Mononuclear cell (primary cell): ENCODE measurements at regions not wholly inside any gene's neighbourhood (a gene's known extent, or its start where the extent isn't known, plus 50 kb on each side); places are given as distances from the start of the nearest gene placed in this dataset.

ENCODE experiments used
- H3K27me3 ChIP-seq: 2 replicates; pipeline ENCODE4 v1.6.0; 2011; ENCODE audit warnings: low read length, control low read depth; ENCODE audit not compliant: insufficient read depth
- H3K4me1 ChIP-seq: 2 replicates; pipeline ENCODE4 v1.5.1; 2011; ENCODE audit warnings: mild to moderate bottlenecking, low read length, control low read depth; ENCODE audit not compliant: insufficient read depth
- H3K4me3 ChIP-seq: 2 replicates; pipeline ENCODE4 v1.5.1; 2011; ENCODE audit warnings: mild to moderate bottlenecking, low read length, moderate library complexity
- H3K9me3 ChIP-seq: 2 replicates; pipeline ENCODE4 v1.5.1; 2011; ENCODE audit warnings: low read depth, mild to moderate bottlenecking, control low read depth, low read length

DNA sequence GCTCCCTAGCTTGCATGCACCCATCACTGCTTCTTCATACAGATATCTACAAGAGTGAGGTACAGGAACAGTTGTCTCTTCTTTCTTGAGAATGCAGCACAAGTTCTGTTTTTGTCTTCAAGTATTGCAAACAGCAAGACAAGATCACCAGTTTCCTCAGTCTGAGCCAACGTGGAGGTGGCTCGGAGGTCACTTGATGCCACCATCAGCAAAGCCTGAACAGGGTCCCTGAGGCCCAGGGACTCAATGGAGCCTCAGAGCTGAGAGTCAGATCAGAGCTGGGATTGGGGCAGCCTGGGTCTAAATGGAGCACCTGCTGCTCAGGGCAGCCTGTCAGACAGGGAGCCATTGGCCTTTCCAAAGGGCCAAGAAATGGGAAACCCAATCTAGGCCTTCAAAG, 290.7 kb upstream of the ID2 start:
- no peaks in the 10 kb centered on the region for H3K9me3 ChIP-seq
- no peaks in the 10 kb centered on the region for H3K27me3 ChIP-seq
- peaks cover 42% of the 10 kb centered on the region for H3K4me1 ChIP-seq
- no peak overlapping the region for H3K4me3 ChIP-seq

DNA sequence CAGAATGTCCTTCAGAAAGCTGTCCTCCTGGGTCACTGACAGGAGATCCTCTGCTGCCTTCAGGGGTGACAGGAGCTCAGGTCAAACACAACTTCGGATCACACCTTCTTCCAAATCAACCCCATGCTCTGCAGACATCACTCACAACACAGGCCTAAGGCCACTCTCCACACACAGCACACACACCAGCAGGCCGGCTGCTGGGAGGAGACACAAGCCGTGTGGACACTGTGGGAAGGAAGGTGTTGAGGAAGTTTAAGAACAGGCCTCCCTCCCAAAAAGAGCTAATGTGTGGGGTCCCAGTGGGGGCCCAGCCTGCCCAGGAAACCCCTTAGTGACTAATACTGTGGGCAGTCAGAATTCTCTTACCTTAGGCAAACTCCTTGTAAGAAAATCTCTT, 290.3 kb upstream of the ID2 start:
- no peaks in the 10 kb centered on the region for H3K27me3 ChIP-seq
- peaks cover 43% of the 10 kb centered on the region for H3K4me1 ChIP-seq
- H3K9me3 ChIP-seq: no peaks in the 10 kb centered on the region
- H3K4me3 ChIP-seq: no peak overlapping the region

DNA sequence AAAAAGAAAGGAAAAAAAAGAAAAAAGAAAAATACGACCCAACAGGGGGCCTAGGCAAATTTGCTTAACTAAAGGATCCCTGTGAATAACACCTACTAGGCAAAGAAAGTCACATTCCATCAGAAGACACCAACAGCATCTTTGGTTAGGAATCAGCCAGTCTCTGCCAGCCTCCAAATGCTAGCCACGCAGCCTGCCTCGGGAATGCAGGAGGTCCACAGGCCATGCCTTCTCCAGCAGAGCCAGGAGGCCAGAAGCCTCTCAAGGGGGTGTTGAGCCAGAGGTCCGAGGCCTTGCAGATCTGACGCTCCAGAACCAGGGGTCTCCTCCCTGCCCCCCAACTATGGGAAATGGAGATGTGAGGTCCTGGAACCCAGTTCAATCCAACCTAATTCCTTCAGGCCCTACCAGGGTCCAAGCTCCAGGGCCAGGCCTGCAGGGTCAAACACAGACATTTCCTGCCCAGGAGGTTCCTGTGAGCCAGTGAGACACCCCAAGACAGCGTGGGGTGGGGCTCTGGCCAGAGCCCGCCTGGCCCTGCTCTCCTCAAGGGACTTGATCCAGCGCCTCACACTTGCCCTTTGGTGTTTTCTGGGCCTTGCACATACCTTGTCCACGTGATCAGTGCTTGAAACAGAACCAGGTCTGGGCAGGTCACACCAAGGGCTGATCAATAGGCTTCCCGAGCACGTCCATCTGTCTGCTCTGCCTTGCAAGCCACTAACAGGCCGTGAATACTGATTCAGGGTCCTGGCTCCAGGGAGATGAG, 289.6 kb upstream of the ID2 start:
- Histone ChIP-seq H3K4me1 (peaks cover 43% of the 10 kb centered on the region), H3K9me3 (no peaks in the 10 kb centered on the region), H3K4me3 (no peak overlapping the region), H3K27me3 (no peaks in the 10 kb centered on the region)

DNA sequence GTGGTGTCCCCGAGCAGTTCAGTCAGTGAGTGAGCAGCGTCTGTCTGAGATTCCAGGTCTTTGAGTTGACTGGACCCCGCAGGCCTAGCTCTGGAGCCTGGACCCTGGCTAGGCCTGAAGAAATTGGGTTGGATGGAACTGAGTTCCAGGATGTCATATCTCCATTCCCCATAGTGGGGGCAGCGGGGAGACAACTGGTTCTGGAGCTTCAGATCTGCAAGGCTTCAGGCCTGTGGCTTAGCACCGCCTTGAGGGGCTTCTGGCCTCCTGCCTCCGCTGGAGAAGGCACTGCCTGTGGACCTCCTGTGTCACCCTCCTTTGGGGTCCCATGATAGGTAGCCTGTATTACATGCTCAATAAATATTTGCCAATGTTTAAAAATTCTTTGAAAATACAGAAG, 288.4 kb upstream of the ID2 start:
- no peaks in the 10 kb centered on the region for H3K9me3 ChIP-seq
- H3K4me3 ChIP-seq: no peak overlapping the region
- H3K4me1 ChIP-seq: peaks cover 43% of the 10 kb centered on the region
- no peaks in the 10 kb centered on the region for H3K27me3 ChIP-seq

DNA sequence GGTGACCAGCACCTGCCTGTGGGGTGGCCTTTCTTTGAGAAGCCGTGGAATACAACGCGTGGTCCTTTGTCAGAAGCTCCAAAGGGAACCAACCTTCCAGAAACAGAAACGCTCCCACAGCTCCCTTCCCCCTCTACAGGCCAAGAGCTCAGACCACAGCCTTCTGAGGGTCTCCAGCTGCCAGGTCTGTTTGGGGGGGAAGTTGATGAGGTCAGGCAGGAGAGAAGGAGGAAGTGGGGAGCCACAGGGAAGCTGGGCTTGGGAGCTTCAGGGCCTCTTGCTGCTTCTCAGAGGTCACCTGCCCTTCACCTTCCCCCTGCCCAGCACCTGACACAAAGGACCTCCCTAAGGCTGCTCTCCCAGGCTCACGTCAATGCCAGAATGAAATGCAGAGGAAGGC, 287.7 kb upstream of the ID2 start:
- H3K4me3 ChIP-seq: no peak overlapping the region
- no peaks in the 10 kb centered on the region for H3K9me3 ChIP-seq
- peaks cover 37% of the 10 kb centered on the region for H3K4me1 ChIP-seq
- no peaks in the 10 kb centered on the region for H3K27me3 ChIP-seq

DNA sequence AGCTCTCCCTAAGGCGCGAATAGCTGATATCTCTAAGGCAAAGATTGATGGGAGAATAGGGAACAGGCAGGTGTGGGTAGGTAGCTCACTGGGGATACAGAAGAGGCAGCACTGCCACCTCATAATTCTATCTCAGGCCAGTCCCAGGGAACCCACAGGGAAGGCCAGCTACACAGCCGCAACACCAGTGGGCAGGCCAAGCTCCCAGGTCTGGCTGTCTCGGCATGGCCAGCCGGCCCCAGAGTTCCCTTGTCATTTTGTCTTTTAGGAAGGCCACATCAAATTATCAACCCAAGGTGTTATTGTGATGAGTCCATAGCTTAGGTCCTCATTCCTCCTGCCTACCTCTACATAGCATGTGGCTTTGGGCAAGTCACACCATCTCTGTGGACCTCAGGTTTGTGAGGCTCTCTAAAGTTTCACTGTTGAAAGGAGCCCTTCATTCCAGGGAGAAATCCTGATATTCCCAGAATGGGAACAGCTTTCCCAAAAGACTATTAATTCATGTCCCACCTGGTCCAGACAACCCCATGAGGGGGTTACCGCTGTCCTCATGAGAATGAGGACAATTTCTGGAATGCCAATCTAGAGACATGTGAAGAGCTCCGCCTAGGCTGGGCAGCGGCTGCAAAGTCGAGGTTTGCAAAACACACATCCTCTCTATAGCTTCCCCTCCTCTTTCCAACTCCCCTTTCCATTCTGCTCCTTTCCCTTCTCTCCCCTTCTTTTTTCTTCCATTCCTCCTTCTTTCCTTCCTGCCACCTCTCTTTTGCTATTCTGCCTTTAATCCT, 287.1 kb upstream of the ID2 start:
- Histone ChIP-seq H3K4me3 (no peak overlapping the region), H3K9me3 (no peaks in the 10 kb centered on the region), H3K27me3 (no peaks in the 10 kb centered on the region), H3K4me1 (peaks cover 31% of the 10 kb centered on the region)

DNA sequence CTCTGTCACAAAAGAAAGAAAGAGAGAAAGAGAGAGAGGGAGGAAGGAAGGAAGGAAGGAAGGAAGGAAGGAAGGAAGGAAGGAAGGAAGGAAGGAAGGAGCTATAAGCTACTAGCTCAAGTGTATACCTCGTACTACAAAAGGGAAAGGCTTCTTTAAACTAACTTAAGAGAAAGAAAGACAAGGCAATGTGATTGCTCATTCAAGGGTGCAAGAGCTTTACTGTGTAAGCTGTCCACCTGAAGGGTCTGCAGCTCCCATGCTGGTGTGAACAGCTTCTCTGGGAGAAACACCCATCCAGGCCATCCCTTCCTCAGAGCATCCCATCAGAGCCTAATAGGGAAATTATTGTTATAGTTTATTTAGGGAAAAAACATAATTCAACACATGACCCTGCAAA, 286.1 kb upstream of the ID2 start:
- Histone ChIP-seq H3K4me1 (peaks cover 27% of the 10 kb centered on the region), H3K4me3 (no peak overlapping the region), H3K27me3 (no peaks in the 10 kb centered on the region), H3K9me3 (no peaks in the 10 kb centered on the region)

DNA sequence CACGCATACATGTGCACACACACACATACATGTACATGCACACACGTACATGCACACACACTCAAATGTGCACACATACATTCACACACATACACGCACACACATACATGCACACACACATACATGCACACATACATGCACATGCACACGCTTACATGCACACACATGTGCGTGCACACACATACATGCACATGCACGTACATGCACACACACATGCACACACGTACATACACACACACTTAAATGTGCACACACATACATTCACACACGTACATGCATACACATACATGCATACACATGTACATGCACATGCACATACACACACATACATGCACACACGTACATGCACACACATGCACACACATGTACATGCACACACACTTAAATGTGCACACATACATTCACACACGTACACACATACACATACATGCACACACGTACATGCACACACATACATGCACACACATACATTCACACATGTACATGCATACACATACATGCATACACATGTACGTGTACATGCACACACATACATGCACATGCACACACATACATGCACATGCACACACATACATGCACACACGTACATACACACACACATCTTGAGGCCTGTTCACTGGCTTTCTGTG, 283.7 kb upstream of the ID2 start:
- Histone ChIP-seq H3K4me3 (no peak overlapping the region), H3K9me3 (no peaks in the 10 kb centered on the region), H3K4me1 (peaks cover 30% of the 10 kb centered on the region), H3K27me3 (no peaks in the 10 kb centered on the region)

DNA sequence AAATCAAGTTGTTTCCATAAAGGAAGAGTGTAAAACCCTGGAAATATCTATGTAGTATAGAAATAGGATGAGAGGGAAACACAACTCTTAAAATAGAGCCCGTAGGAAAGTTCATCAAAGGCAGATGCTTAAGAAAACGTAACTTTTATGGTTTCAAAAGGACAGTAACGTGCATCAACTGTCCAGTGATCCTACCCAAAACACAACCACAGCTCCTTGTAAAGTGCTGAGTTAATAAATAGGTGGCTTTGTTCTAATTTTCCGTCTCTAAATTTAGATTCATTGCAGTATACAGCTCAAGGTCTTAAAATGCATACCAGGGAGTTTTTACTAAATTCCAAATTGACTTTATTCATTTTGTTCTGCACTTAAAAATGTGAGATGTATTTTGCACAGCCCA, 282.1 kb upstream of the ID2 start:
- H3K4me3 ChIP-seq: no peak overlapping the region
- no peaks in the 10 kb centered on the region for H3K9me3 ChIP-seq
- H3K4me1 ChIP-seq: peaks cover 22% of the 10 kb centered on the region
- no peaks in the 10 kb centered on the region for H3K27me3 ChIP-seq

DNA sequence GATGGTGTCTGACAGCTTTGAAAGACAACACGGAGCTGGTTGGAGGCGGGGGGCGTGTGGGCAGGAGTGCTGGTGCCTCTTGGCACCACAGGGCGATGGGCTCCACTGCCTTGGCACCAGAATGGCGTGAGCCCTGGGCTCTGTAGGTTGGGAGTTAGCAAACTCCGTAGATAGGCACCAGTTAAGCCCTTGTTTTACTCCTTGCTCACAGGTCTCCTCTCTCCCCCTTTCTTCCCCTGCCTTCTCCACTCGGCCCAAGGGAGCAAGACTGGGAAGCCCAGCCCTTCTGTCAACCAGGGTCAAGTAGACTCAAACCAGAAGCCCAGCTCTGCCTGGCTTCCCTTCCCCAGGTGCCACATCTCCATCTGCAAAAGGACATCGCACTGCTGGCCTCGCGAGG, 281.7 kb upstream of the ID2 start:
- H3K4me1 ChIP-seq: peaks cover 17% of the 10 kb centered on the region
- no peak overlapping the region for H3K4me3 ChIP-seq
- no peaks in the 10 kb centered on the region for H3K27me3 ChIP-seq
- H3K9me3 ChIP-seq: no peaks in the 10 kb centered on the region

DNA sequence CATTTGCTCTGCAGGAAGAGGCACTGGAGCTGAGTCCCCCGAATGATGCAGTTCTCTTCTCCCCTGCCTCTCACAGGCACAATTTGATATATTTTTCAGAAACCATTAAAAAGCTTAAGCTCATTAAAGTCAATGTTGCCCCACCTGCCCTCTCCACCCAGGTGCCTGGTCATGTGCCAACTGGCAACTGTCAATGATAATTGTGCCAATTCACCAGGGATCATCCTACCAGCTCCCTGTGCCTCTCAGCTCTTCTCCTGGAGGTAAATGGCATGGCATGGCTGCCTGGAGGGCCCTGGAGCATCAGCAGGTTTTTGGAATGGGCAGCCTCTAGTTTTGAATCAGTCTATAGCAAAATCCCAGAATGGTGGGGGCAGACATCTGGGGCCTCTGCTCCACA, 279.6 kb upstream of the ID2 start:
- Histone ChIP-seq H3K27me3 (no peaks in the 10 kb centered on the region), H3K4me3 (no peak overlapping the region), H3K4me1 (peaks cover 7% of the 10 kb centered on the region), H3K9me3 (no peaks in the 10 kb centered on the region)

DNA sequence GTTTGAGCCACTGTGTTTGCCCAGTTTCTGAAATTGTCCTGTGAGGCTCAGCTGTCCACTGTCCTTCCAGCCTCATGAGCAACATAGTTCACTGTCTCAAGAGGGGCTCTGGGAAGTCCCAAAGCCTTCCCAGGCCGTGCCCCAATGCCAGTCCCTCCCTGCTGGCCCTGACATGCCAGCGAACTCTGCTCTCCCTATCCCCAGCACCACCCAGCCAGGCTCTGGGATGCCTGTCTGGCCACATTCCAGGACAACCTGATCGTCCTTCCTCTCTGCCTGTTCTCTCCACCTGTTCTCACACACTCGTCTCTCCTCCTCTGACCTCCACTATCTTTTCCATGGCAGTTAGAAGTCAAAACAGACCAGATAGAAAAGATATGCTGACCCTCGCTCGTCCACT, 278.0 kb upstream of the ID2 start:
- no peak overlapping the region for H3K4me3 ChIP-seq
- no peaks in the 10 kb centered on the region for H3K9me3 ChIP-seq
- peaks cover 10% of the 10 kb centered on the region for H3K4me1 ChIP-seq
- H3K27me3 ChIP-seq: no peaks in the 10 kb centered on the region

DNA sequence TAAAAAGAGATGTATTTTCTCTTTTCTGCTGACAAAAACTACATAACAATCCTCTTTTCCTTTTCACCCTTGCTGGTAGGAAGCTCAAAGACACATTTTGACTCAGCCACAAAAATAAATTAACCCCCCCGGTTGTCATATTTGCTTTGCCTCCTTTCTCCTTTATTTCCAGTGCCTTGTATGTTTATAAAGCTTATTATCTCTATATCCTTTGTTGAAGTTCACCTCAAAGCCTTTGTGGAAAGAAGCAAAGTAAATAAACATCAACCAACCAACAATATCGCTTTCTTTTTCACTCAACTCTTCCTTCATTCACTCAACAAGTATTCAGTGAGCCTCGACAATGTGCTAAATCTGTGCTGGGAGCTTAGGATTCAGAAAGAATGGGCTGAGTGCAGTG, 276.5 kb upstream of the ID2 start:
- Histone ChIP-seq H3K4me1 (peaks cover 15% of the 10 kb centered on the region), H3K4me3 (no peak overlapping the region)

DNA sequence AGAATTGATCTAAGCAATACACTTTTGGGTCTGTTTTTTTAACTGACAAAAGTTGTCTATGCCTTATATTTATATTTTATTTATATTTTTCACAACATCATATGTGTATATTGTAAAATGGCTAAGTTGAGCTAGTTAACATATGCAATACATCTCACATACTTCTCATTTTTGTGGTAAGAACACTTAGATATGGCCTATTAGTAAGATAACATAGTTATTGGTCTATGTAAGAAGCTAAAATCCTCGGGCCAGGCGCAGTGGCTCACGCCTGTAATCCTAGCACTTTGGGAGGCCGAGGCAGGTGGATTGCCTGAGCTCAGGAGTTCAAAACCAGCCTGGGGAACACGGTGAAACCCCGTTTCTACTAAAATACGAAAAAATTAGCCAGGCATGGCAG, 275.6 kb upstream of the ID2 start:
- no peak overlapping the region for H3K4me3 ChIP-seq
- H3K27me3 ChIP-seq: no peaks in the 10 kb centered on the region
- peaks cover 15% of the 10 kb centered on the region for H3K4me1 ChIP-seq
- no peaks in the 10 kb centered on the region for H3K9me3 ChIP-seq

More for the DNA sequence above, 276.5 kb upstream of the ID2 start:
- Histone ChIP-seq H3K27me3 (no peaks in the 10 kb centered on the region), H3K9me3 (no peaks in the 10 kb centered on the region)

DNA sequence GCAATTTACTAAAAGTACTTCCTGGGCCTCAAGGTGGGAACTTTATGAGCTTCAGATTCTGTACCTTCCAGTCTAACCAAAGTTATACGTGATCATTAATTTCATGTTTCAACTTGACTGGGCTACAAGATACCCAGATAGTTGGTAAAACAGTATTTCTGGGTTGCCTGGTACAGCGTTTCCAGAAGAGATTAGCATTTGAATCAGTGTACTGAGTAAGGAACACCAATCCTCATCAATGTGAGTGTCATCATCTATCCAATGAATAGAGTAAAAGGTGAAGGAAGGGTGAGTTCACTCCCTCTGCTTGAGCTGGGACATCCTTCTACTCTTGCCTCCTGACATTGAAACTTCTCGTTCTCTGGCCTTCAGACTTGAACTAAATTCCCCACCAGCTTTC, 274.5 kb upstream of the ID2 start:
- peaks cover 23% of the 10 kb centered on the region for H3K4me1 ChIP-seq

More for the DNA sequence above, 274.5 kb upstream of the ID2 start:
- no peaks in the 10 kb centered on the region for H3K9me3 ChIP-seq
- no peaks in the 10 kb centered on the region for H3K27me3 ChIP-seq
- no peak overlapping the region for H3K4me3 ChIP-seq
